ENCODE measurements at regions not wholly inside any gene's neighbourhood (a gene's known extent, or its start where the extent isn't known, plus 50 kb on each side); places are given as distances from the start of the nearest gene placed in this dataset.

GRCh38 chr12:85633491-85633890, 202.7 kb downstream of the RASSF9 start:
- no peak for TF ChIP-seq CTCF (conservative IDR thresholded peaks at IDR 0.05 in 1 of 2, IDR thresholded peaks at IDR 0.05 in 1 of 2; ENCODE audit: low read depth in 1 of 2, low read length in 2 of 2)
- TF ChIP-seq EZH2 (IDR thresholded peaks at IDR 0.05; ENCODE audit: low read length, missing control alignments): no peak
